GM19455 (cell line): ENCODE measurements at regions not wholly inside any gene's neighbourhood (a gene's known extent, or its start where the extent isn't known, plus 50 kb on each side); places are given as distances from the start of the nearest gene placed in this dataset.
"Not testable (repeated sequence)": the region's sequence is repeated elsewhere in the genome, so short reads cannot be mapped to it uniquely, and the experiment has no call there.

Experiments
- ATAC-seq: cut with Tn5 transposase; IDR thresholded peaks from one replicate; pipeline ENCODE4 v1.9.1; 2021; ENCODE audit not compliant: unreplicated experiment

- ATAC-seq: no peak
Observed at GRCh38 chr9:78663369-78663768, 366.4 kb downstream of the PSAT1 start.

GRCh38 chr9:78664370-78664769, 367.4 kb downstream of the PSAT1 start:
- no peak for ATAC-seq

GRCh38 chr9:78666818-78667414, 370.0 kb downstream of the PSAT1 start:
- no peak for ATAC-seq

- ATAC-seq: no peak
Observed at GRCh38 chr9:78668148-78668832, 371.4 kb downstream of the PSAT1 start.

- ATAC-seq: no peak
Observed at GRCh38 chr9:78669591-78669990, 372.7 kb downstream of the PSAT1 start.

GRCh38 chr9:78671785-78672184, 374.9 kb downstream of the PSAT1 start:
- ATAC-seq: no peak

- no peak for ATAC-seq
Observed at GRCh38 chr9:78674874-78675273, 377.9 kb downstream of the PSAT1 start.

GRCh38 chr9:78676009-78676408, 379.1 kb downstream of the PSAT1 start:
- ATAC-seq: no peak

- ATAC-seq: no peak
Observed at GRCh38 chr9:78676623-78677022, 379.7 kb downstream of the PSAT1 start.

- ATAC-seq: no peak
Observed at GRCh38 chr9:78677326-78677725, 380.4 kb downstream of the PSAT1 start.

GRCh38 chr9:78678877-78679276, 382.0 kb downstream of the PSAT1 start:
- ATAC-seq: no peak

- ATAC-seq: no peak
Observed at GRCh38 chr9:78680196-78680595, 383.3 kb downstream of the PSAT1 start.

- ATAC-seq: no peak
Observed at GRCh38 chr9:78682216-78682615, 385.3 kb downstream of the PSAT1 start.

GRCh38 chr9:78685471-78685870, 388.5 kb downstream of the PSAT1 start:
- ATAC-seq: no peak

GRCh38 chr9:78688796-78689195, 391.9 kb downstream of the PSAT1 start:
- ATAC-seq: no peak

GRCh38 chr9:78691542-78691941, 394.6 kb downstream of the PSAT1 start:
- no peak for ATAC-seq

GRCh38 chr9:78692871-78693270, 395.9 kb downstream of the PSAT1 start:
- ATAC-seq: no peak

GRCh38 chr9:78694974-78695373, 398.0 kb downstream of the PSAT1 start:
- no peak for ATAC-seq

GRCh38 chr9:78695519-78695918, 398.6 kb downstream of the PSAT1 start:
- ATAC-seq: no peak

GRCh38 chr9:78697618-78698017, 400.7 kb downstream of the PSAT1 start:
- ATAC-seq: no peak

GRCh38 chr9:78698371-78698770, 401.4 kb downstream of the PSAT1 start:
- no peak for ATAC-seq

- not testable (repeated sequence) for ATAC-seq
Observed at GRCh38 chr9:78699217-78699616, 402.3 kb downstream of the PSAT1 start.

- ATAC-seq: not testable (repeated sequence)
Observed at GRCh38 chr9:78704153-78704552, 407.2 kb downstream of the PSAT1 start.
